DND-41 (cell line): ENCODE measurements at regions not wholly inside any gene's neighbourhood (a gene's known extent, or its start where the extent isn't known, plus 50 kb on each side); places are given as distances from the start of the nearest gene placed in this dataset.

ENCODE experiments used
- ATAC-seq: fragments of 200-7000 bp; cut with Tn5 transposase; 3 replicates; pipeline ENCODE4 v1.9.1; 2021; ENCODE audit warnings: low read depth; ENCODE audit not compliant: insufficient read depth
- DNase-seq: peaks from one replicate; pipeline ENCODE4 v3.0.0-alpha.2; 2020
- H2AFZ ChIP-seq: 2 replicates; pipeline ENCODE4 v1.6.0; 2012; ENCODE audit warnings: low read depth, low read length
- H3K27ac ChIP-seq: 2 replicates; pipeline ENCODE4 v1.5.1; 2012; ENCODE audit warnings: low read length, inconsistent platforms
- H3K27me3 ChIP-seq: fragments of 200-600 bp; sonication (generic); 2 replicates; pipeline ENCODE4 v1.6.0; 2012; ENCODE audit warnings: low read length, mild to moderate bottlenecking, inconsistent platforms; ENCODE audit not compliant: insufficient read depth, poor library complexity
- H3K36me3 ChIP-seq: 2 replicates; pipeline ENCODE4 v1.5.1; 2012; ENCODE audit warnings: low read length, inconsistent platforms; ENCODE audit not compliant: insufficient read depth
- H3K4me1 ChIP-seq: 2 replicates; pipeline ENCODE4 v1.5.1; 2012; ENCODE audit warnings: mild to moderate bottlenecking, low read length; ENCODE audit not compliant: insufficient read depth
- H3K4me2 ChIP-seq: 2 replicates; pipeline ENCODE4 v1.6.0; 2012; ENCODE audit warnings: mild to moderate bottlenecking, moderate library complexity, low read length, inconsistent platforms; ENCODE audit not compliant: insufficient read depth
- H3K4me3 ChIP-seq, 2 experiments: fragments of 200-600 bp in 1 of 2; shearing (Covaris generic) in 1 of 2; 2 replicates each; pipeline ENCODE4 v1.5.1; 2012 to 2016; ENCODE audit warnings: inconsistent platforms in 2 of 2, low read length in 2 of 2, mild to moderate bottlenecking in 2 of 2, low read depth in 1 of 2, moderate library complexity in 1 of 2
- H3K79me2 ChIP-seq: 2 replicates; pipeline ENCODE4 v1.6.0; 2012; ENCODE audit warnings: low read length, inconsistent platforms; ENCODE audit not compliant: insufficient read depth
- H3K9ac ChIP-seq: 2 replicates; pipeline ENCODE4 v1.6.0; 2012; ENCODE audit warnings: low read depth, mild to moderate bottlenecking, inconsistent platforms, low read length, moderate library complexity
- H3K9me3 ChIP-seq: 2 replicates; pipeline ENCODE4 v1.5.1; 2012; ENCODE audit warnings: low read length, moderate library complexity, mild to moderate bottlenecking, inconsistent platforms; ENCODE audit not compliant: insufficient read depth, severe bottlenecking
- H4K20me1 ChIP-seq: 2 replicates; pipeline ENCODE4 v1.6.0; 2012; ENCODE audit warnings: low read length; ENCODE audit not compliant: insufficient read depth
- CTCF ChIP-seq: IDR thresholded peaks from 2 replicates; pipeline ENCODE4 v1.5.1; 2012; ENCODE audit warnings: borderline replicate concordance, low read length, moderate library complexity, mild to moderate bottlenecking; ENCODE audit not compliant: poor library complexity, severe bottlenecking; ENCODE audit errors: extremely low read depth
- EZH2 ChIP-seq: IDR thresholded peaks from 3 replicates; pipeline ENCODE4 v1.6.1; 2012; ENCODE audit warnings: borderline replicate concordance, low read depth, mild to moderate bottlenecking, moderate library complexity, low read length, inconsistent platforms; ENCODE audit not compliant: severe bottlenecking

GRCh38 chr18:45156946-45157345, 458.3 kb upstream of the SLC14A2 start:
- no peaks in the 10 kb centered on the region for H3K27me3 ChIP-seq

GRCh38 chr18:45157576-45157975, 457.7 kb upstream of the SLC14A2 start:
- no peak overlapping the region for H3K27ac ChIP-seq
- DNase-seq (no peak), ATAC-seq (no peak)
- H3K79me2 ChIP-seq: no peaks in the 10 kb centered on the region
- H3K4me2 ChIP-seq: no peak overlapping the region
- no peak overlapping the region for H3K9ac ChIP-seq
- no peak overlapping the region for H2AFZ ChIP-seq
- TF ChIP-seq EZH2: no peak
- no peak for TF ChIP-seq CTCF
- no peak overlapping the region for H3K4me3 ChIP-seq
- no peaks in the 10 kb centered on the region for H3K4me1 ChIP-seq
- H3K27me3 ChIP-seq: no peaks in the 10 kb centered on the region
- H3K36me3 ChIP-seq: no peaks in the 10 kb centered on the region
- H3K9me3 ChIP-seq: no peaks in the 10 kb centered on the region
- no peaks in the 10 kb centered on the region for H4K20me1 ChIP-seq

More at GRCh38 chr18:45156946-45157345, 458.3 kb upstream of the SLC14A2 start:
- no peak overlapping the region for H3K4me3 ChIP-seq
- H3K36me3 ChIP-seq: no peaks in the 10 kb centered on the region
- TF ChIP-seq CTCF: no peak
- no peak for TF ChIP-seq EZH2
- no peak overlapping the region for H2AFZ ChIP-seq
- no peak for DNase-seq
- H3K27ac ChIP-seq: no peak overlapping the region
- no peak overlapping the region for H3K4me2 ChIP-seq
- no peaks in the 10 kb centered on the region for H3K9me3 ChIP-seq
- H3K9ac ChIP-seq: no peak overlapping the region
- H3K79me2 ChIP-seq: no peaks in the 10 kb centered on the region
- no peak for ATAC-seq
- no peaks in the 10 kb centered on the region for H3K4me1 ChIP-seq
- no peaks in the 10 kb centered on the region for H4K20me1 ChIP-seq

- H3K4me1 ChIP-seq: no peaks in the 10 kb centered on the region
- ATAC-seq: no peak
- no peaks in the 10 kb centered on the region for H3K27me3 ChIP-seq
- no peak overlapping the region for H3K27ac ChIP-seq
- no peaks in the 10 kb centered on the region for H3K36me3 ChIP-seq
- H3K4me3 ChIP-seq: no peak overlapping the region
- no peak for TF ChIP-seq CTCF
- no peak for TF ChIP-seq EZH2
- no peak overlapping the region for H3K4me2 ChIP-seq
- no peak overlapping the region for H2AFZ ChIP-seq
- no peaks in the 10 kb centered on the region for H3K9me3 ChIP-seq
- no peak for DNase-seq
- H4K20me1 ChIP-seq: no peaks in the 10 kb centered on the region
- no peak overlapping the region for H3K9ac ChIP-seq
- no peaks in the 10 kb centered on the region for H3K79me2 ChIP-seq
Observed at GRCh38 chr18:45161850-45162249, 453.4 kb upstream of the SLC14A2 start.

GRCh38 chr18:45163871-45164270, 451.4 kb upstream of the SLC14A2 start:
- TF ChIP-seq CTCF: no peak
- no peak for TF ChIP-seq EZH2
- H2AFZ ChIP-seq: no peak overlapping the region
- H3K4me1 ChIP-seq: no peaks in the 10 kb centered on the region
- H3K36me3 ChIP-seq: no peaks in the 10 kb centered on the region
- no peak overlapping the region for H3K27ac ChIP-seq
- DNase-seq: no peak
- H3K27me3 ChIP-seq: no peaks in the 10 kb centered on the region
- no peak for ATAC-seq
- no peaks in the 10 kb centered on the region for H4K20me1 ChIP-seq
- no peak overlapping the region for H3K4me2 ChIP-seq
- no peak overlapping the region for H3K9ac ChIP-seq
- no peak overlapping the region for H3K4me3 ChIP-seq
- no peaks in the 10 kb centered on the region for H3K9me3 ChIP-seq
- H3K79me2 ChIP-seq: no peaks in the 10 kb centered on the region
